ENCODE measurements at regions not wholly inside any gene's neighbourhood (a gene's known extent, or its start where the extent isn't known, plus 50 kb on each side); places are given as distances from the start of the nearest gene placed in this dataset.

GRCh38 chrX:143998261-143998660, 114.4 kb downstream of the UBE2NL start:
- CTCF ChIA-PET, result no interaction called here
- Histone ChIP-seq H3K27me3 (replicated peaks; ENCODE audit: control insufficient read depth, insufficient read depth, low read length) (no peaks in the 10 kb centered on the region), H3K4me1 (no peaks in the 10 kb centered on the region), H3K36me3 (ENCODE audit: control insufficient read depth, insufficient read depth, low read length) (no peaks in the 10 kb centered on the region), H3K9me3 (no peaks in the 10 kb centered on the region), H3K4me3 (ENCODE audit: low read depth, low read length) (no peak overlapping the region)
- POLR2A ChIA-PET, result no interaction called here
- BruUV-seq (replicated peaks), result no TSS peak
- H3K27me3 Mint-ChIP-seq (ENCODE audit: insufficient read depth, unreplicated experiment), result no peaks in the 10 kb centered on the region
- intact Hi-C loops (cut with micrococcal nuclease; ENCODE audit: unreplicated experiment), result no loop called here
- no peak overlapping the region for H3K27ac Mint-ChIP-seq (ENCODE audit: unreplicated experiment)
- TF ChIP-seq, protein P1, sequence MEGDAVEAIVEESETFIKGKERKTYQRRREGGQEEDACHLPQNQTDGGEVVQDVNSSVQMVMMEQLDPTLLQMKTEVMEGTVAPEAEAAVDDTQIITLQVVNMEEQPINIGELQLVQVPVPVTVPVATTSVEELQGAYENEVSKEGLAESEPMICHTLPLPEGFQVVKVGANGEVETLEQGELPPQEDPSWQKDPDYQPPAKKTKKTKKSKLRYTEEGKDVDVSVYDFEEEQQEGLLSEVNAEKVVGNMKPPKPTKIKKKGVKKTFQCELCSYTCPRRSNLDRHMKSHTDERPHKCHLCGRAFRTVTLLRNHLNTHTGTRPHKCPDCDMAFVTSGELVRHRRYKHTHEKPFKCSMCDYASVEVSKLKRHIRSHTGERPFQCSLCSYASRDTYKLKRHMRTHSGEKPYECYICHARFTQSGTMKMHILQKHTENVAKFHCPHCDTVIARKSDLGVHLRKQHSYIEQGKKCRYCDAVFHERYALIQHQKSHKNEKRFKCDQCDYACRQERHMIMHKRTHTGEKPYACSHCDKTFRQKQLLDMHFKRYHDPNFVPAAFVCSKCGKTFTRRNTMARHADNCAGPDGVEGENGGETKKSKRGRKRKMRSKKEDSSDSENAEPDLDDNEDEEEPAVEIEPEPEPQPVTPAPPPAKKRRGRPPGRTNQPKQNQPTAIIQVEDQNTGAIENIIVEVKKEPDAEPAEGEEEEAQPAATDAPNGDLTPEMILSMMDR (IDR thresholded peaks at IDR 0.05; ENCODE audit: insufficient read depth in 1 of 2, low read depth in 1 of 2, low read length in 1 of 2, severe bottlenecking in 1 of 2, unreplicated experiment in 1 of 2), result no peak
- H3K4me3 Mint-ChIP-seq (ENCODE audit: unreplicated experiment), result no peak overlapping the region
- H3K9me3 Mint-ChIP-seq (ENCODE audit: unreplicated experiment), result no peaks in the 10 kb centered on the region
- no peaks in the 10 kb centered on the region for H3K4me1 Mint-ChIP-seq (ENCODE audit: low read depth, unreplicated experiment)
- no peaks in the 10 kb centered on the region for H3K36me3 Mint-ChIP-seq (ENCODE audit: insufficient read depth, unreplicated experiment)
- no peak for DNase-seq

- no peaks in the 10 kb centered on the region for H3K9me3 Mint-ChIP-seq (ENCODE audit: unreplicated experiment)
- intact Hi-C loops (cut with micrococcal nuclease; ENCODE audit: unreplicated experiment), result no loop called here
- no peaks in the 10 kb centered on the region for H3K9me3 ChIP-seq
- H3K27me3 Mint-ChIP-seq (ENCODE audit: insufficient read depth, unreplicated experiment), result no peaks in the 10 kb centered on the region
- CTCF ChIA-PET, result no interaction called here
- H3K36me3 ChIP-seq (ENCODE audit: control insufficient read depth, insufficient read depth, low read length), result no peaks in the 10 kb centered on the region
- POLR2A ChIA-PET, result no interaction called here
- DNase-seq, result no peak
- H3K27ac Mint-ChIP-seq (ENCODE audit: unreplicated experiment), result no peak overlapping the region
- H3K4me3 Mint-ChIP-seq (ENCODE audit: unreplicated experiment), result no peak overlapping the region
- H3K36me3 Mint-ChIP-seq (ENCODE audit: insufficient read depth, unreplicated experiment), result no peaks in the 10 kb centered on the region
- no peaks in the 10 kb centered on the region for H3K27me3 ChIP-seq (replicated peaks; ENCODE audit: control insufficient read depth, insufficient read depth, low read length)
- no peaks in the 10 kb centered on the region for H3K4me1 Mint-ChIP-seq (ENCODE audit: low read depth, unreplicated experiment)
- H3K4me3 ChIP-seq (ENCODE audit: low read depth, low read length), result no peak overlapping the region
- TF ChIP-seq, protein P1 (IDR thresholded peaks at IDR 0.05; ENCODE audit: insufficient read depth in 1 of 2, low read depth in 1 of 2, low read length in 1 of 2, severe bottlenecking in 1 of 2, unreplicated experiment in 1 of 2), result no peak
- no peaks in the 10 kb centered on the region for H3K4me1 ChIP-seq
- no TSS peak for BruUV-seq (replicated peaks)
Measured at GRCh38 chrX:144006811-144007210, 122.9 kb downstream of the UBE2NL start.

GRCh38 chrX:144040793-144041192, 156.9 kb downstream of the UBE2NL start:
- ChIA-PET POLR2A (no interaction called here), CTCF (no interaction called here)
- Histone ChIP-seq H3K4me3 (ENCODE audit: low read depth, low read length) (no peak overlapping the region), H3K27me3 (replicated peaks; ENCODE audit: control insufficient read depth, insufficient read depth, low read length) (no peaks in the 10 kb centered on the region), H3K4me1 (no peaks in the 10 kb centered on the region), H3K36me3 (ENCODE audit: control insufficient read depth, insufficient read depth, low read length) (no peaks in the 10 kb centered on the region), H3K9me3 (no peaks in the 10 kb centered on the region)
- H3K4me1 Mint-ChIP-seq (ENCODE audit: low read depth, unreplicated experiment), result no peaks in the 10 kb centered on the region
- H3K4me3 Mint-ChIP-seq (ENCODE audit: unreplicated experiment), result no peak overlapping the region
- no peaks in the 10 kb centered on the region for H3K36me3 Mint-ChIP-seq (ENCODE audit: insufficient read depth, unreplicated experiment)
- peaks cover 9% of the 10 kb centered on the region for H3K9me3 Mint-ChIP-seq (ENCODE audit: unreplicated experiment)
- BruUV-seq (replicated peaks), result no TSS peak
- TF ChIP-seq, protein P1 (IDR thresholded peaks at IDR 0.05; ENCODE audit: insufficient read depth in 1 of 2, low read depth in 1 of 2, low read length in 1 of 2, severe bottlenecking in 1 of 2, unreplicated experiment in 1 of 2), result no peak
- intact Hi-C loops (cut with micrococcal nuclease; ENCODE audit: unreplicated experiment), result no loop called here
- no peaks in the 10 kb centered on the region for H3K27me3 Mint-ChIP-seq (ENCODE audit: insufficient read depth, unreplicated experiment)
- DNase-seq, result no peak
- no peak overlapping the region for H3K27ac Mint-ChIP-seq (ENCODE audit: unreplicated experiment)

Measured in Caco-2 (cell line).